Nephron progenitor cell (in vitro differentiated cells): ENCODE measurements at regions not wholly inside any gene's neighbourhood (a gene's known extent, or its start where the extent isn't known, plus 50 kb on each side); places are given as distances from the start of the nearest gene placed in this dataset.
"Not testable (repeated sequence)": the region's sequence is repeated elsewhere in the genome, so short reads cannot be mapped to it uniquely, and the experiment has no call there.

Experiments
- DNase-seq: peaks from one replicate; pipeline ENCODE4 v3.0.0; 2021
- H3K27ac Mint-ChIP-seq: 2 replicates; pipeline ENCODE4 v1.8.0; 2021; ENCODE audit warnings: mild to moderate bottlenecking, moderate library complexity, mixed read lengths
- H3K27me3 Mint-ChIP-seq: 2 replicates; pipeline ENCODE4 v1.8.0; 2021; ENCODE audit warnings: mild to moderate bottlenecking, low read depth, mixed read lengths; ENCODE audit not compliant: poor library complexity
- H3K36me3 Mint-ChIP-seq: 2 replicates; pipeline ENCODE4 v1.8.0; 2021; ENCODE audit warnings: low read depth, mixed read lengths
- H3K4me1 Mint-ChIP-seq: 2 replicates; pipeline ENCODE4 v1.8.0; 2021; ENCODE audit warnings: mixed read lengths
- H3K4me3 Mint-ChIP-seq: 2 replicates; pipeline ENCODE4 v1.8.0; 2021; ENCODE audit warnings: mild to moderate bottlenecking, moderate library complexity, mixed read lengths
- H3K9me3 Mint-ChIP-seq: 2 replicates; pipeline ENCODE4 v1.8.0; 2021; ENCODE audit warnings: mild to moderate bottlenecking, moderate library complexity, mixed read lengths
- CTCF ChIP-seq: fragments of 200-600 bp; sonication (generic); IDR thresholded peaks from 2 replicates; pipeline ENCODE4 v1.5.0; 2021; ENCODE audit warnings: antibody characterized with exemption

GRCh38 chr6:141833001-141833655 is 299.6 kb upstream of the GJE1 start:
- H3K4me1 Mint-ChIP-seq, result peaks cover 12% of the 10 kb centered on the region
- no peaks in the 10 kb centered on the region for H3K36me3 Mint-ChIP-seq
- DNase-seq, result no peak
- no peaks in the 10 kb centered on the region for H3K9me3 Mint-ChIP-seq
- H3K4me3 Mint-ChIP-seq, result no peak overlapping the region
- H3K27ac Mint-ChIP-seq, result no peak overlapping the region
- no peaks in the 10 kb centered on the region for H3K27me3 Mint-ChIP-seq
- TF ChIP-seq CTCF, result no peak

- Mint-ChIP-seq H3K4me1 (peaks cover 12% of the 10 kb centered on the region), H3K27me3 (no peaks in the 10 kb centered on the region), H3K9me3 (no peaks in the 10 kb centered on the region), H3K36me3 (no peaks in the 10 kb centered on the region), H3K4me3 (no peak overlapping the region), H3K27ac (no peak overlapping the region)
- no peak for TF ChIP-seq CTCF
- DNase-seq, result no peak
Observed at GRCh38 chr6:141830530-141830929, 302.2 kb upstream of the GJE1 start.

- Mint-ChIP-seq H3K4me1 (peaks cover 12% of the 10 kb centered on the region), H3K27me3 (no peaks in the 10 kb centered on the region), H3K36me3 (no peaks in the 10 kb centered on the region), H3K27ac (no peak overlapping the region), H3K4me3 (no peak overlapping the region), H3K9me3 (no peaks in the 10 kb centered on the region)
- DNase-seq, result no peak
- TF ChIP-seq CTCF, result no peak
Observed at GRCh38 chr6:141829566-141830360, 303.0 kb upstream of the GJE1 start.

- Mint-ChIP-seq H3K9me3 (peaks cover 3% of the 10 kb centered on the region), H3K27ac (no peak overlapping the region), H3K36me3 (no peaks in the 10 kb centered on the region), H3K4me1 (peaks cover 1% of the 10 kb centered on the region), H3K27me3 (no peaks in the 10 kb centered on the region), H3K4me3 (no peak overlapping the region)
- no peak for TF ChIP-seq CTCF
- no peak for DNase-seq
Observed at GRCh38 chr6:141824350-141824749, 308.4 kb upstream of the GJE1 start.

GRCh38 chr6:141815039-141815438 is 317.7 kb upstream of the GJE1 start:
- H3K4me3 Mint-ChIP-seq, H3K27ac Mint-ChIP-seq, H3K27me3 Mint-ChIP-seq, DNase-seq, H3K36me3 Mint-ChIP-seq, H3K4me1 Mint-ChIP-seq, H3K9me3 Mint-ChIP-seq: not testable (repeated sequence)

GRCh38 chr6:141809901-141810300 is 322.8 kb upstream of the GJE1 start:
- Mint-ChIP-seq H3K9me3 (no peaks in the 10 kb centered on the region), H3K27me3 (no peaks in the 10 kb centered on the region), H3K27ac (no peak overlapping the region), H3K4me3 (no peak overlapping the region), H3K4me1 (no peaks in the 10 kb centered on the region), H3K36me3 (no peaks in the 10 kb centered on the region)
- no peak for TF ChIP-seq CTCF
- no peak for DNase-seq
